SH-SY5Y (cell line): ENCODE measurements at regions not wholly inside any gene's neighbourhood (a gene's known extent, or its start where the extent isn't known, plus 50 kb on each side); places are given as distances from the start of the nearest gene placed in this dataset.

Source experiments
- GATA2 ChIP-seq: IDR thresholded peaks from 2 replicates; pipeline ENCODE4 v1.6.1; 2011; ENCODE audit warnings: mild to moderate bottlenecking, low read depth, low read length
- GATA3 ChIP-seq: IDR thresholded peaks from 2 replicates; pipeline ENCODE4 v1.6.1; 2011; ENCODE audit warnings: low read depth, mild to moderate bottlenecking, low read length, moderate library complexity

DNA sequence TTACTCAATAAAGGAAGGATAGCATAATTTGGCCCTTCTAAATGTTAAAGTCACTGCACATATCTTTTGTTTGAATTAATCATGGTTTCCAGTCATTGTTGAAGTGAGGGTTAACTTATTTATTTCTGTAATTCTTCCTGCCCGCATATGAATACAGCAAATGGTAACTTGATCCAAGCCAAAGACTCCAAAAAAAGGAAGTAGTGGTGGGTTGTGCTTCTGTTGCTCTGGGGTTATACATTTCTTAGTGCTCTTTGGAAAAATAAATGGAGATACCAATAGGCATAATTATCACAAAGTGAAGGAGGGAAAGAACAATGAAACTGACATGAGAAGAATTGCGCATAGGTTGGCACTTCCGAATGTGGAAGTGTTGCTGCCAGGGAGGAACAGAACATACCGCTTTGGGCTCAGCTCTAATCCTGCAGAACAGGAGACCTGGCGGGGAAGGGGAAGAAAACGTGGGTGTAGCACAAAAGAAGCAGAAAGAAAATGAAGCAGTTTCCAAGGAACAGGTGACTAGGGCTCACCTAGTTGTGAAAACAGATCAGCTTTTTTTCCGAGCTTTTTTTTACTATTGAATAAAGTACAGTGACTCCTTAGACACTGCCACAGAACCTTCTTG, 69.7 kb upstream of the TAF11L2 start:
- no peak for TF ChIP-seq GATA2
- no peak for TF ChIP-seq GATA3

DNA sequence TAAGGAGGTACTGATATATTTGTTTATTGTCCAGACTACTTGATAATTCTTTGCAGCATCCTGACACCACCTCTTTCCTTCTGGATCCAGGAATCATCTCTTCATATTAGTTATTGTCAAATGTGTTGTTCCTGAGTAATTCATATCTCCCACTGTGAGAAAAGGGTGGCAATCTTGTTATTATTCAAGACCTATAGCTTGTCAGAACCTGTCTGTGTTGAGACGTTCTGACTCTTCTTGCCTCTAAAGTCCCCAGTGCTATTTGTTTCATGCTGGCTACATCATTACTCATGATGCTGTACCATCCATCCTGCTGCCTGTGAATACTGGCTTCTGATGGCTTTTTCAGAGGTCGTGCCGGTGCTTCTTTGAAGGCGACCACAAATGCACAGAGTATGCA, 68.7 kb upstream of the TAF11L2 start:
- TF ChIP-seq GATA3 (no peak), GATA2 (no peak)

- TF ChIP-seq GATA3 (no peak), GATA2 (no peak)
Observed at GRCh38 chr5:17430241-17430640, 67.8 kb upstream of the TAF11L2 start.

DNA sequence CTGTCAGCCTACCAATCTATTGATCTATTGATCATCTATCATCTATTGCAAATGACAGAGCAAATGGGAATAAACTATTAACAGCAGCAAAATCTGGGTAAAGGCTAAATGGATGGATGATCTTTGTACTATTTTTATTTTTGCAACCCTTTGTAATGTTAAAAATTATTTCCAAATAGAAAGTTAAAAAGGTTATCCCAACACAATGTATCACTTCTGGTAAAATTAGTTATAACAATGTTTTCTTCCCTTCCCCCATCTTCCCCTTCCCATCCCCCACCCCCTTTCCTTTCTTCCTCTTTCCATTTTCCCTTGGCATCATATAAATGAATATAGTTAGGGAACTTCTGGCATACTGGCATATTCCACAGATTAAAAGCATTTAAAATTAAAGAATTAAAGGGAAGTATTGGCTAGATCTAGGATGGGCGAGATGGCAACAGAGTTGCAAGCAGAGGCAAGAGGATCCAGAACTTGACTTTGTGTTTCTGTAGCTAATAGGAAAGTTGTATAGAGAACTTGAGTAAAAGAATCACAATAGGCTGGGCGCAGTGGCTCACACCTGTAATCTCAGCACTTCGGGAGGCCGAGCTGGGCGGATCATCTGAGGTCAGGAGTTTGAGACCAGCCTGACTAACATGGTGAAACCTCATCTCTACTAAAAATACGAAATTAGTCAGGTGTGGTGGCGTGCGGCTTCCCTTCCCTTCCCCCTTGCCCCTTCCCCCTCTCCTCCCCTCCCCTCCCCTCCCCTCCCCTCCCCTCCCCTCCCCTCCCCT, 66.6 kb upstream of the TAF11L2 start:
- TF ChIP-seq GATA2 (no peak), GATA3 (no peak)

DNA sequence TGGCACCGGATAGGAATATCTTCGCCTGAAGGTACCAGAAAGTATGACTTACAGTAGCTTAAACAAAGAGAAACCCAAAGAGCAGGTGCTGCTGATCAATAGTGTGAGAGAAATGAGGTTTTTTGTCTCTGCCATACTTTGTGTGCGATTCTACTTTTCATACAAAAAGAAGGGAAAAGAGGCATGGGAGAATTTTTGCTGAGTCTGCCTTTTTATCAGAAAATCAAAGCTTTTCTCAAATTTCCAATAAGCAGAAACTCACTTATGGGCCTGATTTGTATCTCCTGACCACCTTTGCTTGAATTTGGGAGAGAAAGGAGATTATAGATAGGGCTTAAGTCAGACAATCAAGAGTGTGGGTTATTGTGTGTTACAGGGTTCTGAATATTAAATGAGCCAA, 65.5 kb upstream of the TAF11L2 start:
- TF ChIP-seq GATA2 (no peak), GATA3 (no peak)

DNA sequence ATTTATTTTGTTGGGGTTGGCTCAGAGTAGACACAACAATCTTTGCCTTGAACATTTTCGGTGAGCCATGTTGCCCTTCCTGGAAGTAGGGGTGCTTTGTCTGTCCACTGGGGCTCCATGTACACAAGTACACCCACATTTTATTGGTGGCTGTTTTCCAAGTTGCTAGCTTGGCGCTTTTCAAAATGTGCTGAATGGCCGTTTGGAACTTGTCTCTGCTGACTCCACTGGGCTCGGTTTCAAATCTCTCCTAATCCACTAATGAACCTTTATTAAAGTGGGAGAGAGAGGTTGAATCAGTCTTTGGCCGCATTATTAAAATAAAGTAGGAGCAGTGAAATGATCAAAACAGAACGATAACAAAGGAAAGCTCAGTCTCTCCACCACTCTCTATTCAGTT, 64.6 kb upstream of the TAF11L2 start:
- TF ChIP-seq GATA3, result no peak
- TF ChIP-seq GATA2, result no peak

GRCh38 chr5:17434982-17435381, 63.0 kb upstream of the TAF11L2 start:
- TF ChIP-seq GATA3 (no peak), GATA2 (no peak)

DNA sequence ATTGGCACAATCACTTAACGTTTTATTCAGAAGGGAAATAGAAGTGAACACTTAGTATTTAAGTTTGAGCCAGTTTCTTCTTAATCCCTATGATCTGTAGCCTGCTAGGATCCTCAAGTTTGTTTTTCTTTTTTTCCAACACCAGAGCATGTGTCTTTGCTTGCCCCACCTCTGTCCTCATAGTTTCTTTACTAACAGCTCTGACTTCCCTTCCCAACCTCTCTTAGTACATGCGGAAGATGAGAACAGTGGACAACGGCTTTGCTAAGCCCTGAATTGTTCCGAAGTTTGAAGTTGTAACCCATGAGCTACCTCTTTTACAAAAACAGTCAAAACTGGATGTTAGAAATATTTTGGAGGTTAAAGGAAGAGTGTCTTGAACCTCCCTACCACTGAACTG, 61.7 kb upstream of the TAF11L2 start:
- TF ChIP-seq GATA2 (no peak), GATA3 (no peak)

- no peak for TF ChIP-seq GATA3
- TF ChIP-seq GATA2, result no peak
Observed at GRCh38 chr5:17436761-17437221, 61.2 kb upstream of the TAF11L2 start.

- TF ChIP-seq GATA3 (no peak), GATA2 (no peak)
Observed at GRCh38 chr5:17438027-17438426, 60.0 kb upstream of the TAF11L2 start.

GRCh38 chr5:17439956-17440355, 58.1 kb upstream of the TAF11L2 start:
- TF ChIP-seq GATA3, result no peak
- no peak for TF ChIP-seq GATA2

DNA sequence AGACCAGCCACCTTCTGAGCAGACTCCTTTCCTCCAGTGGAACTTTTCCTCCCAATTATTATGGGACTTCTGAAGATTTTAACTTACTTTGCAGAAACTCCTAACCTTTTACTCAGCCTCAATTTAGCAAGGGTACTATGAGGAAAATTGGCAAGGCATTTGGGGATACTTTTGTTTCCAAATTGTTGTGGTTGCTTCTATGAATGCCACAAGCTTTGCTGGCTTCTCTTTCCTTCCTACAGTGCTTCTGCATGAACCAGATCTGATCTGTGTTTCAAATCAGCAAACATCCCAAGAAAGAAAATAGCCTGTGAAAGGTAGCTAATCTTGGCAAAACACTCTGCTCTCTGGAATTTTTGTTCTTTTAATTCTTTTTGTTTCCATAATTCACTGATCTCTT, 57.3 kb upstream of the TAF11L2 start:
- TF ChIP-seq GATA2 (no peak), GATA3 (no peak)

DNA sequence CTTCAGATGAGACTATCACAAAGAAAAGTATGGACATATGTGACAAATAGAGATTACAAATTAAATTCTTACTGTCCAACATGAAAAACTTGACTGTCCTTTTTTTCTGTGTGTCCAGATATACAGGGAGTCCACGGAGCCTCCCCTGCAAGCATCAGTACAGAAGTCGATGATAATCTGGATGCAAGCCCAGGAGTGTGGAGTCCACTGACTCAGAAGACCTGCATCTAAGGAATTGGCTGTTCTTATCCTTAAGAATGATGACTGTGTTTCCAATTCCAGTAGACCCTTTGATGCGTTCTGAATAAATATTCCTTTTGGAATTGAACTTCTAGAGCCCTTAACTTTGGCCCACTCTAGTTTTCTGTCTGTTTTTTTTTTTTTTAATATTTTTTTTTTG, 56.7 kb upstream of the TAF11L2 start:
- no peak for TF ChIP-seq GATA3
- no peak for TF ChIP-seq GATA2

DNA sequence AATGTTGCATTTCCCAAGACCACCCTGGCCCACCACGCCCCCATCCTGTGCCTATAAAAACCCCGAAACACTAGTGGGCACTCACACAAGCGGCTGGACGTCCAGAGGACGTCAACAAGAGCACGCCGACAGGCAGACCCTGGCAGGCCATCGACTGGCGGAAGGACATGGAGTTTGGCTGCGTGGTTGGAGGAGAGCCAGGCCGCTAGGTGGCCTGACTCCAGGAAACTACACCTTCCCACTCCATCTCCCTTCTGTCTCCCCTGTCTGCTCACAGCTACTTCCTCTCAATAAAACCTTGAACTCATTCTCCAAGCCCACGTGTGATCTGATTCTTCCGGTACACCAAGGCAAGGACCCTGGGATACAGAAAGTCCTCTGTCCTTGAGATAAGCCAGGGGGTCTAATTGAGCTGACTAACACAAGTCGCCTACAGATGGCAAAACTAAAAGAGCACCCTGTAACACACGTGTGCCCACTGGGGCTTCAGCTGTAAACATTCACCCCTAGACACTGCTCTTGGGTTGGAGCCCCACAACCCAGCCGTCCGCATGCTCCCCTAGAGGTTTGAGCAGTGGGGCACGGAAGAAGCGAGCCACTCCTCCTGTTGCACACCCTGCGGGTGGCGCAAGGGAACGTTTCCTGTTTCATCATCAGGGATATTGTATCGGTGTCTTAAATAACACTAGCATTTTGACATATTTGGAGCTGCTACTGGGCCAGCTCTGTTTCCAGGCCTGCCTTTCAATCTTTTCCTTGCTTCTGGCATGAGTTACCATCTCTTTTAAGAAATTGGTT, 54.5 kb upstream of the TAF11L2 start:
- TF ChIP-seq GATA2, result no peak
- TF ChIP-seq GATA3, result no peak

DNA sequence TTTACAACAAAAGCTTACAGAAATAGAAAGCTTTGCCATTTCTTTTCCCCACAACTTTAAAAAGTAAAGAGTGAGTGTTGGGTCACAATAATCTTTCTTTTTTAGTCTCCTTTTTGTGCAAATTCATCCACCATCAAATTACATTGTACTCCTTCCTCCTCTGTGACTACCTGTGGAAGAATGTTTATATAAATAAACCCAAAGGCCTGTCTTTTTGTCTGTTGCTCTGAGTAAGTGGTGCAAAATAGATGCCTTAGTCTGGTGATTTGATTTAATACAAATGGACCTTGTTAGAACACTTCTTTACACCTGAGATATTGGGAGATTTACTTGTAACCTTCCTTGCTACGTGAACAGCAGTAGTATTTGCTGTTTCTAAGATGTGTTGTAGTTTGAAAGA, 53.5 kb upstream of the TAF11L2 start:
- TF ChIP-seq GATA2 (no peak), GATA3 (no peak)

DNA sequence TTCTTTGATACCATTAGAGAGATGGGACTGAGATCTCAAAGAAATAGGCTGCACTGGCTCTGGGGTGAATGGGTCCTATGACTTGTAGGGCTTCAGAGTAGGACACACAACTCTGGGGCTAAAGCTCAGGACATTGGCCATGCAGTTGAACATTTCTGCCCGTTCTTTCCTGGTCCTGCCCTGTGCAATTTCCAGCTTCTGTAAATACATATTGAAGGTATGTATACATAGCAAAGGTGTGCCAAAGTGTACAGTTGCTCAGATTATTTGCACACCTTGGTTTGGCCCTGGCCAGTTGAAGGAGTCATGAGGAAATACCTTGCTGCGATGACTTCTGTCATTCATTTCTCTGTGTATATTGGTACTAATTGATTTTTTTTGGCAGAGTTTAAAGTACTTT, 52.8 kb upstream of the TAF11L2 start:
- no peak for TF ChIP-seq GATA3
- no peak for TF ChIP-seq GATA2
